ENCODE measurements at regions not wholly inside any gene's neighbourhood (a gene's known extent, or its start where the extent isn't known, plus 50 kb on each side); places are given as distances from the start of the nearest gene placed in this dataset.

- dilution Hi-C loops (cut with HindIII; ENCODE audit: low sequenced_read_pairs, unreplicated experiment) = no loop called here
These were observed 333.9 kb downstream of the SH2D1A start for GRCh38 chrX:124680287-124680686.

More at GRCh38 chrX:124680287-124680686, 333.9 kb downstream of the SH2D1A start:
- Histone ChIP-seq H2BK15ac (ENCODE audit: low read depth, low read length) (no peak overlapping the region), H2BK5ac (ENCODE audit: low read depth, low read length, poor library complexity, severe bottlenecking) (no peak overlapping the region), H4K91ac (ENCODE audit: insufficient read depth, low read depth, low read length) (no peak overlapping the region), H2BK20ac (ENCODE audit: low read depth, low read length) (no peak overlapping the region), H3K9me1 (ENCODE audit: insufficient read depth, low read length) (no peaks in the 10 kb centered on the region), H3K9me3 (ENCODE audit: control insufficient read depth, insufficient read depth, low read length) (no peaks in the 10 kb centered on the region; the same call in 1 of the 2 replicates), H3K4me1 (ENCODE audit: control insufficient read depth, insufficient read depth, low read length) (no peaks in the 10 kb centered on the region), H4K5ac (ENCODE audit: low read depth, low read length) (no peak overlapping the region), H3K36me3 (ENCODE audit: control insufficient read depth, insufficient read depth, low read length) (no peaks in the 10 kb centered on the region), H2AFZ (replicated peaks; ENCODE audit: low read length, poor library complexity) (no peak overlapping the region), H2AK5ac (ENCODE audit: low read depth, low read length) (no peak overlapping the region), H3K27ac (ENCODE audit: insufficient read depth, low read length) (no peak overlapping the region), H3K27me3 (ENCODE audit: control insufficient read depth, insufficient read depth, low read length) (no peaks in the 10 kb centered on the region), H3K79me1 (ENCODE audit: low read depth in 1 of 2, low read length in 2 of 2) (no peaks in the 10 kb centered on the region), H3K18ac (ENCODE audit: low read depth, low read length) (no peak overlapping the region), H3K9ac (ENCODE audit: low read depth, low read length) (no peak overlapping the region), H3K4me2 (ENCODE audit: low read depth, low read length) (no peak overlapping the region), H3K56ac (ENCODE audit: extremely low read depth, insufficient read depth, low read length) (no peak overlapping the region), H3K23ac (ENCODE audit: low read depth, low read length) (no peak overlapping the region), H4K20me1 (ENCODE audit: insufficient read depth, low read length) (no peaks in the 10 kb centered on the region), H3K14ac (replicated peaks; ENCODE audit: low read depth, low read length) (no peak overlapping the region), H4K8ac (ENCODE audit: low read depth in 2 of 2, low read length in 2 of 2) (no peak overlapping the region), H3K4me3 (ENCODE audit: insufficient read depth, low read depth, low read length) (no peak overlapping the region), H2AK9ac (replicated peaks; ENCODE audit: low read depth, low read length, poor library complexity) (no peak overlapping the region), H3K4ac (ENCODE audit: low read depth, low read length) (no peak overlapping the region), H2BK120ac (ENCODE audit: low read depth, low read length) (no peak overlapping the region)
- DNase-seq (no peak), ATAC-seq (ENCODE audit: low read depth) (no peak)
- POLR2A ChIA-PET (ENCODE audit: unreplicated experiment) = no interaction called here
- TF ChIP-seq MAZ (IDR thresholded peaks at IDR 0.05; ENCODE audit: borderline replicate concordance, low read depth, low read length) = no peak
- no peak for TF ChIP-seq RAD21 (IDR thresholded peaks at IDR 0.05; ENCODE audit: low read length)
- TF ChIP-seq CHD1 (IDR thresholded peaks at IDR 0.05; ENCODE audit: low read depth, low read length) = no peak
- no peak for TF ChIP-seq ELK1 (IDR thresholded peaks at IDR 0.05; ENCODE audit: borderline replicate concordance, low read depth, low read length)
- TF ChIP-seq BHLHE40 (IDR thresholded peaks at IDR 0.05; ENCODE audit: low read depth, low read length) = no peak
- TF ChIP-seq CEBPB (IDR thresholded peaks at IDR 0.05; ENCODE audit: low read depth, low read length) = no peak
- TF ChIP-seq POLR2A (IDR thresholded peaks at IDR 0.05; ENCODE audit: low read depth, low read length) = no peak
- no peak for TF ChIP-seq SMC3 (IDR thresholded peaks at IDR 0.05; ENCODE audit: low read depth, low read length)
- no peak for TF ChIP-seq MAFK (IDR thresholded peaks at IDR 0.05; ENCODE audit: low read depth, low read length)
- no peak for TF ChIP-seq FOS (IDR thresholded peaks at IDR 0.05; ENCODE audit: low read depth, low read length)
- TF ChIP-seq MXI1 (IDR thresholded peaks at IDR 0.05; ENCODE audit: borderline replicate concordance, low read depth, low read length) = no peak
- no peak for TF ChIP-seq RFX5 (IDR thresholded peaks at IDR 0.05; ENCODE audit: low read depth, low read length)
- TF ChIP-seq NFE2L2 (IDR thresholded peaks at IDR 0.05; ENCODE audit: low read depth, low read length) = no peak
- WGBS, 2 experiments (ENCODE audit: extremely low coverage in 2 of 2, insufficient read length in 1 of 2) = no CpG with 5 or more reads among the region's 2 CpGs
- intact Hi-C loops (cut with micrococcal nuclease) = no loop called here
- in situ Hi-C loops (cut with MboI; ENCODE audit: low sequenced_read_pairs) = no loop called here
- CTCF ChIA-PET = no interaction called here
- BruUV-seq (replicated peaks) = no TSS peak
